ENCODE measurements at regions not wholly inside any gene's neighbourhood (a gene's known extent, or its start where the extent isn't known, plus 50 kb on each side); places are given as distances from the start of the nearest gene placed in this dataset.
"Not testable (repeated sequence)": the region's sequence is repeated elsewhere in the genome, so short reads cannot be mapped to it uniquely, and the experiment has no call there.

- ChIA-PET POLR2A (no interaction called here), RAD21 (ENCODE audit: unreplicated experiment) (no interaction called here), SMC1A (ENCODE audit: uncharacterized antibody, unreplicated experiment) (no interaction called here), CTCF (no interaction called here)
- no peaks in the 10 kb centered on the region for H3K36me3 ChIP-seq (ENCODE audit: control insufficient read depth in 2 of 2, insufficient read depth in 2 of 2, low read length in 1 of 2)
- FAIRE-seq (no peak), ATAC-seq (no peak), DNase-seq (ENCODE audit: low read depth, low spot score) (no peak)
- BruUV-seq (replicated peaks) = no TSS peak
- H3K27me3 ChIP-seq (replicated peaks in 1 of 2; ENCODE audit: control insufficient read depth in 2 of 2, insufficient read depth in 2 of 2, low read length in 1 of 2) = no peaks in the 10 kb centered on the region
- no peak overlapping the region for H3K4me2 ChIP-seq (ENCODE audit: control insufficient read depth, insufficient read depth)
- H3K4me1 ChIP-seq (ENCODE audit: control insufficient read depth, insufficient read depth, low read length) = no peaks in the 10 kb centered on the region
- no peaks in the 10 kb centered on the region for H3K9me3 ChIP-seq (replicated peaks; ENCODE audit: control insufficient read depth, insufficient read depth, low read length)
- in situ Hi-C loops (cut with MboI) = no loop called here
- no peak overlapping the region for H3K4me3 ChIP-seq
- no peak overlapping the region for H3K9ac ChIP-seq (ENCODE audit: control insufficient read depth, insufficient read depth, low read length)
- H2AFZ ChIP-seq (ENCODE audit: control insufficient read depth, low read depth, low read length) = no peak overlapping the region
- TF ChIP-seq CHD4 (IDR thresholded peaks at IDR 0.05) (no peak), KAT2A (conservative IDR thresholded peaks at IDR 0.05; ENCODE audit: control insufficient read depth, low read depth, low read length) (no peak), EP300 (IDR thresholded peaks at IDR 0.05; ENCODE audit: borderline replicate concordance in 1 of 2, control insufficient read depth in 1 of 2, low read depth in 2 of 2, low read length in 2 of 2) (no peak), MXI1 (IDR thresholded peaks at IDR 0.05; ENCODE audit: low read depth, low read length) (no peak), HSF1 (IDR thresholded peaks at IDR 0.05; ENCODE audit: low read depth, low read length) (no peak), ZNF274 (IDR thresholded peaks at IDR 0.05; ENCODE audit: insufficient read depth, insufficient read length) (no peak), ZNF384 (IDR thresholded peaks at IDR 0.05; ENCODE audit: borderline replicate concordance, low read depth, low read length) (no peak), JUNB (IDR thresholded peaks at IDR 0.05) (no peak), SRF (IDR thresholded peaks at IDR 0.05; ENCODE audit: low read depth in 2 of 2, low read length in 2 of 2) (no peak), KLF5 (IDR thresholded peaks at IDR 0.05; ENCODE audit: partially characterized antibody) (no peak), CEBPZ (IDR thresholded peaks at IDR 0.05; ENCODE audit: low read depth, low read length) (no peak), HCFC1 (IDR thresholded peaks at IDR 0.05; ENCODE audit: low read length) (no peak)
- TF ChIP-seq, protein P1, sequence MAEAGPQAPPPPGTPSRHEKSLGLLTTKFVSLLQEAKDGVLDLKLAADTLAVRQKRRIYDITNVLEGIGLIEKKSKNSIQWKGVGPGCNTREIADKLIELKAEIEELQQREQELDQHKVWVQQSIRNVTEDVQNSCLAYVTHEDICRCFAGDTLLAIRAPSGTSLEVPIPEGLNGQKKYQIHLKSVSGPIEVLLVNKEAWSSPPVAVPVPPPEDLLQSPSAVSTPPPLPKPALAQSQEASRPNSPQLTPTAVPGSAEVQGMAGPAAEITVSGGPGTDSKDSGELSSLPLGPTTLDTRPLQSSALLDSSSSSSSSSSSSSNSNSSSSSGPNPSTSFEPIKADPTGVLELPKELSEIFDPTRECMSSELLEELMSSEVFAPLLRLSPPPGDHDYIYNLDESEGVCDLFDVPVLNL (IDR thresholded peaks at IDR 0.05; ENCODE audit: low read depth, low read length) = no peak
- TF ChIP-seq, protein P2, sequence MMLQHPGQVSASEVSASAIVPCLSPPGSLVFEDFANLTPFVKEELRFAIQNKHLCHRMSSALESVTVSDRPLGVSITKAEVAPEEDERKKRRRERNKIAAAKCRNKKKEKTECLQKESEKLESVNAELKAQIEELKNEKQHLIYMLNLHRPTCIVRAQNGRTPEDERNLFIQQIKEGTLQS (IDR thresholded peaks at IDR 0.05; ENCODE audit: borderline replicate concordance, extremely low read depth, low read depth, low read length) = no peak
- H3K79me2 ChIP-seq (ENCODE audit: control insufficient read depth, insufficient read depth, low read length) = no peaks in the 10 kb centered on the region
- intact Hi-C loops (cut with micrococcal nuclease; ENCODE audit: unreplicated experiment) = no loop called here
- H3K27ac ChIP-seq (ENCODE audit: control insufficient read depth, insufficient read depth) = no peak overlapping the region
- no peaks in the 10 kb centered on the region for H4K20me1 ChIP-seq (ENCODE audit: control insufficient read depth, insufficient read depth)
Measured at GRCh38 chr10:57562211-57562610, 705.5 kb downstream of the IPMK start.

GRCh38 chr10:57551774-57552173 is 715.9 kb downstream of the IPMK start:
- 52% methylated on average over 5 of the region's 5 CpGs for WGBS (ENCODE audit: insufficient coverage, insufficient replicate concordance, low lambda C conversion rate, missing lambda C conversion rate)
- H3K4me1 ChIP-seq (ENCODE audit: control insufficient read depth, insufficient read depth, low read length); CTCF ChIA-PET; H3K4me3 ChIP-seq; H3K9me3 ChIP-seq (replicated peaks; ENCODE audit: control insufficient read depth, insufficient read depth, low read length); intact Hi-C loops (cut with micrococcal nuclease; ENCODE audit: unreplicated experiment); H3K36me3 ChIP-seq (ENCODE audit: control insufficient read depth in 2 of 2, insufficient read depth in 2 of 2, low read length in 1 of 2); H4K20me1 ChIP-seq (ENCODE audit: control insufficient read depth, insufficient read depth); H2AFZ ChIP-seq (ENCODE audit: control insufficient read depth, low read depth, low read length); in situ Hi-C loops (cut with MboI); BruUV-seq (replicated peaks); H3K27me3 ChIP-seq (replicated peaks in 1 of 2; ENCODE audit: control insufficient read depth in 2 of 2, insufficient read depth in 2 of 2, low read length in 1 of 2); SMC1A ChIA-PET (ENCODE audit: uncharacterized antibody, unreplicated experiment); FAIRE-seq; H3K79me2 ChIP-seq (ENCODE audit: control insufficient read depth, insufficient read depth, low read length); RAD21 ChIA-PET (ENCODE audit: unreplicated experiment); H3K4me2 ChIP-seq (ENCODE audit: control insufficient read depth, insufficient read depth); H3K27ac ChIP-seq (ENCODE audit: control insufficient read depth, insufficient read depth); H3K9ac ChIP-seq (ENCODE audit: control insufficient read depth, insufficient read depth, low read length); POLR2A ChIA-PET; DNase-seq (ENCODE audit: low read depth, low spot score); ATAC-seq: not testable (repeated sequence)

All from GM12878 (cell line).